HL-60 (cell line): ENCODE measurements at regions not wholly inside any gene's neighbourhood (a gene's known extent, or its start where the extent isn't known, plus 50 kb on each side); places are given as distances from the start of the nearest gene placed in this dataset.

Source experiments
- DNase-seq, 2 experiments: peaks; one replicate each; pipeline ENCODE4 v3.0.0-alpha.2; 2010 to 2020; ENCODE audit warnings: low read depth in 1 of 2, low spot score in 1 of 2
- H3K27ac ChIP-seq: fragments of 250-450 bp; sonication (Bioruptor Pico); replicated peaks from 2 replicates; pipeline ENCODE4 v1.5.1; 2020; ENCODE audit warnings: mild to moderate bottlenecking, moderate library complexity
- H3K27me3 ChIP-seq: fragments of 250-450 bp; sonication (Bioruptor Pico); 2 replicates; pipeline ENCODE4 v1.5.1; 2021; ENCODE audit warnings: mild to moderate bottlenecking, moderate library complexity; ENCODE audit not compliant: insufficient read depth, poor library complexity, severe bottlenecking
- H3K4me3 ChIP-seq: replicated peaks from 2 replicates; pipeline ENCODE4 v1.5.1; 2011; ENCODE audit warnings: mild to moderate bottlenecking, control low read depth, low read length; ENCODE audit not compliant: insufficient read depth
- CTCF ChIP-seq: IDR thresholded peaks from one replicate; pipeline ENCODE4 v1.5.1; 2011; ENCODE audit warnings: low read length, control low read depth, inconsistent platforms; ENCODE audit not compliant: insufficient read depth
- GABPA ChIP-seq: IDR thresholded peaks from 2 replicates; pipeline ENCODE4 v1.6.1; 2012; ENCODE audit warnings: low read depth
- POLR2AphosphoS5 ChIP-seq: IDR thresholded peaks from 2 replicates; pipeline ENCODE4 v1.6.1; 2012; ENCODE audit warnings: low read depth
- REST ChIP-seq: IDR thresholded peaks from 2 replicates; pipeline ENCODE4 v1.6.1; 2012; ENCODE audit warnings: low read depth; ENCODE audit not compliant: insufficient replicate concordance
- SPI1 ChIP-seq: IDR thresholded peaks from 2 replicates; pipeline ENCODE4 v1.6.1; 2012; ENCODE audit warnings: low read depth, mild to moderate bottlenecking, borderline replicate concordance

- DNase-seq = no peak
- no peak overlapping the region for H3K4me3 ChIP-seq
- no peak for TF ChIP-seq GABPA
- no peak for TF ChIP-seq CTCF
- no peak for TF ChIP-seq POLR2AphosphoS5
- TF ChIP-seq SPI1 = no peak
- no peak for TF ChIP-seq REST
These were observed 1264.2 kb downstream of the ROBO2 start for GRCh38 chr3:78304115-78304514.

GRCh38 chr3:78312851-78313250 lies 1273.0 kb downstream of the ROBO2 start:
- DNase-seq = no peak
- no peak for TF ChIP-seq REST
- no peak for TF ChIP-seq GABPA
- no peak for TF ChIP-seq POLR2AphosphoS5
- TF ChIP-seq SPI1 = no peak
- no peak for TF ChIP-seq CTCF
- Histone ChIP-seq H3K4me3 (no peak overlapping the region), H3K27ac (no peak overlapping the region), H3K27me3 (no peaks in the 10 kb centered on the region)

More at GRCh38 chr3:78304115-78304514, 1264.2 kb downstream of the ROBO2 start:
- H3K27me3 ChIP-seq = no peaks in the 10 kb centered on the region
- H3K27ac ChIP-seq = no peak overlapping the region

GRCh38 chr3:78313332-78313731 lies 1273.4 kb downstream of the ROBO2 start:
- DNase-seq = no peak
- Histone ChIP-seq H3K27me3 (no peaks in the 10 kb centered on the region), H3K4me3 (no peak overlapping the region), H3K27ac (no peak overlapping the region)
- TF ChIP-seq POLR2AphosphoS5 (no peak), REST (no peak), CTCF (no peak), GABPA (no peak), SPI1 (no peak)
